H1 (cell line): ENCODE measurements at regions not wholly inside any gene's neighbourhood (a gene's known extent, or its start where the extent isn't known, plus 50 kb on each side); places are given as distances from the start of the nearest gene placed in this dataset.

Experiments
- HDAC6 ChIP-seq: IDR thresholded peaks from one replicate; pipeline ENCODE4 v1.7.1; 2012; ENCODE audit warnings: low read depth, mild to moderate bottlenecking, inconsistent platforms, low read length, moderate library complexity
- SRF ChIP-seq: IDR thresholded peaks from 2 replicates; pipeline ENCODE4 v1.6.1; 2011; ENCODE audit warnings: mild to moderate bottlenecking, low read depth, low read length, moderate library complexity
- TF ChIP-seq, protein P1 (sequence below): IDR thresholded peaks from 2 replicates; pipeline ENCODE4 v1.6.1; 2011; ENCODE audit warnings: low read depth, mild to moderate bottlenecking, low read length; ENCODE audit not compliant: insufficient read depth

DNA sequence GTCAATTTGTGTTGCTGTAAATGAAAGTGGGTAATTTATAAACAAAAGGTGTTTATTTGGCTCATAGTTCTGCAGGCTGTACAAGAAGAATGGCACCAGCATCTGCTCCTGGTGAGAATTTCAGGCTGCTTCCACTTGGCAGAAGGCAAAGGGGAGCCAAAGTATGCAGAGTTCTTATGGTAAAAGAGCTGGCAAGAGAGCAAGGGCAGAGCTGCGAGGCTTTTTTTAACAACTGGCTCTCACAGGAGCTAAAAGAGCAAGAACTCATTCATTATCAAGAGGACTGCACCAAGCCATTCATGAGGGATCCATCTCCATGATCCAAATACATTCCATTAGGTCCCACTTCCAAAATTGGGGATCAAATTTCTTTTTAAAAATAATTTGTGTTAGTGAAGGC, 1712.7 kb downstream of the SLITRK5 start (continued):
- TF ChIP-seq, protein P1, sequence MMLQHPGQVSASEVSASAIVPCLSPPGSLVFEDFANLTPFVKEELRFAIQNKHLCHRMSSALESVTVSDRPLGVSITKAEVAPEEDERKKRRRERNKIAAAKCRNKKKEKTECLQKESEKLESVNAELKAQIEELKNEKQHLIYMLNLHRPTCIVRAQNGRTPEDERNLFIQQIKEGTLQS, result no peak
- TF ChIP-seq HDAC6 (no peak), SRF (no peak)
